ENCODE measurements at regions not wholly inside any gene's neighbourhood (a gene's known extent, or its start where the extent isn't known, plus 50 kb on each side); places are given as distances from the start of the nearest gene placed in this dataset.
A peak's percentile ranks its signal among the peaks of the same experiment; 100 is the strongest.

GRCh38 chr12:103181366-103182152 is 224.1 kb downstream of the ASCL1 start:
- CTCF ChIA-PET, result interaction anchor here (0.9 to 1.9 kb wide), 3 partner anchors 233 to 367 kb away, joined by 4 to 6 read pairs (median 5); no protein-coding TSS in a partner anchor
- Mint-ChIP-seq H3K9me3 (peaks cover 2% of the 10 kb centered on the region), H3K36me3 (ENCODE audit: low read depth) (no peaks in the 10 kb centered on the region), H3K4me1 (peaks cover 10% of the 10 kb centered on the region), H3K4me3 (no peak overlapping the region), H3K27ac (no peak overlapping the region), H3K27me3 (no peaks in the 10 kb centered on the region)
- TF ChIP-seq, protein P1, sequence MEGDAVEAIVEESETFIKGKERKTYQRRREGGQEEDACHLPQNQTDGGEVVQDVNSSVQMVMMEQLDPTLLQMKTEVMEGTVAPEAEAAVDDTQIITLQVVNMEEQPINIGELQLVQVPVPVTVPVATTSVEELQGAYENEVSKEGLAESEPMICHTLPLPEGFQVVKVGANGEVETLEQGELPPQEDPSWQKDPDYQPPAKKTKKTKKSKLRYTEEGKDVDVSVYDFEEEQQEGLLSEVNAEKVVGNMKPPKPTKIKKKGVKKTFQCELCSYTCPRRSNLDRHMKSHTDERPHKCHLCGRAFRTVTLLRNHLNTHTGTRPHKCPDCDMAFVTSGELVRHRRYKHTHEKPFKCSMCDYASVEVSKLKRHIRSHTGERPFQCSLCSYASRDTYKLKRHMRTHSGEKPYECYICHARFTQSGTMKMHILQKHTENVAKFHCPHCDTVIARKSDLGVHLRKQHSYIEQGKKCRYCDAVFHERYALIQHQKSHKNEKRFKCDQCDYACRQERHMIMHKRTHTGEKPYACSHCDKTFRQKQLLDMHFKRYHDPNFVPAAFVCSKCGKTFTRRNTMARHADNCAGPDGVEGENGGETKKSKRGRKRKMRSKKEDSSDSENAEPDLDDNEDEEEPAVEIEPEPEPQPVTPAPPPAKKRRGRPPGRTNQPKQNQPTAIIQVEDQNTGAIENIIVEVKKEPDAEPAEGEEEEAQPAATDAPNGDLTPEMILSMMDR (IDR thresholded peaks at IDR 0.05), result no peak
- ATAC-seq (ENCODE audit: low read depth), result peak; percentile 93
- intact Hi-C loops (cut with micrococcal nuclease), result loop anchor here (1.0 to 2.0 kb wide), 3 partner anchors 233 to 323 kb away; no protein-coding TSS in a partner anchor
- DNase-seq, result no peak
- POLR2A ChIA-PET, result interaction anchor here (1.0 to 1.5 kb wide), 3 partner anchors 12 to 314 kb away, joined by 4 to 7 read pairs (median 4); partner anchors contain the start of gene C12orf42

DNA sequence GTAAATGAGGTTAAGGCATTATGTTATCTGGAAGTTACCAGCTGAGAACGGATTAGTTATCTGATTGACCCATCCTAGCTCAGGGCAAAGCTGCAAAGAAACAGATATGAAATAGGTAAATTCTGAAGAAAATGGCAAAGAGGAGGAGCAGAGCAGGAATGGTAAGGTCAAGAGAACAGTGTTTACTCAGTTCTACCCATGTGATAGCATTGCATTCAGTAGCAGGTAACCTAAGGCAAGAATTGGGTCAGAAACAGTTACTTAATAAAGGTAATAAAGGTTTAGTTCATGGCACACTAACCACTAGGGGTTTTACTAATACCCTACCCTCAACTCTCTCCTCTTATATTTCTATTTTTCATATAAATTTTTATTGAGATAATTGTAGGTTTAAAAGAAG is 224.8 kb downstream of the ASCL1 start:
- ChIA-PET POLR2A (interaction anchor here (1.2 kb wide), 1 partner anchor 313 kb away, joined by 7 read pairs; the partner anchor contains the start of gene C12orf42), CTCF (interaction anchor here (1.9 kb wide), 1 partner anchor 366 kb away, joined by 5 read pairs; no protein-coding TSS in a partner anchor)
- Mint-ChIP-seq H3K27me3 (no peaks in the 10 kb centered on the region), H3K4me3 (no peak overlapping the region), H3K36me3 (ENCODE audit: low read depth) (no peaks in the 10 kb centered on the region), H3K4me1 (peaks cover 10% of the 10 kb centered on the region), H3K27ac (no peak overlapping the region), H3K9me3 (peaks cover 2% of the 10 kb centered on the region)
- ATAC-seq (ENCODE audit: low read depth) (no peak), DNase-seq (no peak)
- TF ChIP-seq, protein P1 (IDR thresholded peaks at IDR 0.05), result no peak
- intact Hi-C loops (cut with micrococcal nuclease), result no loop called here

GRCh38 chr12:103196467-103196866 is 239.0 kb downstream of the ASCL1 start:
- Mint-ChIP-seq H3K4me3 (no peak overlapping the region), H3K4me1 (no peaks in the 10 kb centered on the region), H3K27me3 (no peaks in the 10 kb centered on the region), H3K27ac (no peak overlapping the region), H3K36me3 (ENCODE audit: low read depth) (no peaks in the 10 kb centered on the region), H3K9me3 (peaks cover 12% of the 10 kb centered on the region)
- ChIA-PET CTCF (no interaction called here), POLR2A (no interaction called here)
- TF ChIP-seq, protein P1 (IDR thresholded peaks at IDR 0.05), result no peak
- no peak for DNase-seq
- intact Hi-C loops (cut with micrococcal nuclease), result no loop called here
- ATAC-seq (ENCODE audit: low read depth), result no peak

DNA sequence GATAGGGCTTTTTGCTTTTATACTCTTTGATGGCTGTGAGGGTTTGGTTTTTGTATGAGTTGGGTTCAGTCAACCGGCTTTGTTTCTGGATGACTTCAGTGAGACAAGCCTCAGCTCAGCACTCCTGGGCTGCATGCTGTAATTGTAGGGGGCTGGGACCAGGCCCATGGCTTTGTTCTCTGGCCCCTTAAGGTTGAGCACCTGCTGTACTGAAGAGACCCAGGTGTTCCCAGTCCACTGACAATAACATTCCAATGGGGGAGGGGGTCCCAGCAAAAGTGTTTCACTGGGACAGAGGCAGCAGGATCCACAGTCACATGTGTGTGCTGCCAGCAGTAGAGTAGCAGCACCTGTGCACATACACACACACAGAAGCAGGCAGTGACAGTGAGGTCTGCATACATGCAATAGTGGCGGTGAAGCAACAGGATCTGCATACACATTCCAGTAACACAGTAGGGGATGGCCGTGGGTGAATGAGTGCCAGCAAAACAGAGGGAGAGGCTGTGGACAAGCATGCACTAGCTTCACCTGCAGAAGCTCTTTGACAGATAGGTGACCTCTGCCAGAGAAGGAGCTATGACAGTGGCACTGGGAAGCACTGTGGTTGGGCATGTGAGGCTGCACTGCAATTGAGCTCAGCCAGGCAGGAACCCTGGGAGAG is 240.4 kb downstream of the ASCL1 start:
- POLR2A ChIA-PET, result no interaction called here
- TF ChIP-seq, protein P1 (IDR thresholded peaks at IDR 0.05), result no peak
- intact Hi-C loops (cut with micrococcal nuclease), result no loop called here
- CTCF ChIA-PET, result no interaction called here
- no peaks in the 10 kb centered on the region for H3K36me3 Mint-ChIP-seq (ENCODE audit: low read depth)
- no peaks in the 10 kb centered on the region for H3K27me3 Mint-ChIP-seq
- H3K4me1 Mint-ChIP-seq, result no peaks in the 10 kb centered on the region
- H3K9me3 Mint-ChIP-seq, result peaks cover 13% of the 10 kb centered on the region
- H3K4me3 Mint-ChIP-seq, result no peak overlapping the region
- ATAC-seq (ENCODE audit: low read depth), result no peak
- no peak for DNase-seq
- H3K27ac Mint-ChIP-seq, result no peak overlapping the region

DNA sequence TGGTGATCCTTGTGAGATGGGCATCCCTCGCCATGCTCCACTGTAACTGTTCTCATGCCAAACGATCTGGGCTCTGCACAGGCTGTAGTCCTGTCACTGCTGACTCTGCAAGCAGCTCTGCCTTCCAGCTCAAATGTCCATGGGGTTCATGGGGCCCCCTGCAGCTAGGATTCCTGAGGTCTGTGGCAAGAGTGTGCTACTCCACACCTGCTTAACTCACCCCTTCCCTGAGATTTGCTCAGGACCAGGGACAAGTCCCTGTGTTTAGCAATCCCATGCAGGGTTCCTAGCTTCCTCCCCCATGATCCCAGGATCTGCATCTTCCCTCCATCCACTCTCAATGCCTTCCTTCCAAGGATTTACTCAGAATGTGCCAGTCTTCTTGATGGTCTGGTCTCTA is 241.0 kb downstream of the ASCL1 start:
- Mint-ChIP-seq H3K9me3 (peaks cover 13% of the 10 kb centered on the region), H3K4me3 (no peak overlapping the region), H3K27ac (no peak overlapping the region), H3K4me1 (no peaks in the 10 kb centered on the region), H3K36me3 (ENCODE audit: low read depth) (no peaks in the 10 kb centered on the region), H3K27me3 (no peaks in the 10 kb centered on the region)
- intact Hi-C loops (cut with micrococcal nuclease), result no loop called here
- DNase-seq, result no peak
- TF ChIP-seq, protein P1 (IDR thresholded peaks at IDR 0.05), result no peak
- POLR2A ChIA-PET, result no interaction called here
- CTCF ChIA-PET, result no interaction called here
- no peak for ATAC-seq (ENCODE audit: low read depth)

Data from activated B cell treated with CpG ODN at 0.5 μM for 24 hours (primary cell).